H1 (cell line): ENCODE measurements at regions not wholly inside any gene's neighbourhood (a gene's known extent, or its start where the extent isn't known, plus 50 kb on each side); places are given as distances from the start of the nearest gene placed in this dataset.

Experiments used
- BCL11A ChIP-seq, 2 experiments: IDR thresholded peaks; one replicate each; pipeline ENCODE4 v1.6.1; 2011; ENCODE audit warnings: low read depth in 2 of 2, low read length in 2 of 2, mild to moderate bottlenecking in 2 of 2
- HDAC6 ChIP-seq: IDR thresholded peaks from one replicate; pipeline ENCODE4 v1.7.1; 2012; ENCODE audit warnings: low read depth, mild to moderate bottlenecking, inconsistent platforms, low read length, moderate library complexity
- JUND ChIP-seq: IDR thresholded peaks from 2 replicates; pipeline ENCODE4 v1.6.1; 2011; ENCODE audit warnings: mild to moderate bottlenecking, improper control_type of control experiment, low read length
- POLR2AphosphoS5 ChIP-seq: IDR thresholded peaks from 2 replicates; pipeline ENCODE4 v1.6.1; 2011; ENCODE audit warnings: low read depth, low read length
- RAD21 ChIP-seq, 2 experiments: IDR thresholded peaks in 1 of 2; conservative IDR thresholded peaks in 1 of 2; 2 replicates each; pipeline ENCODE4 v1.6.1; 2011; ENCODE audit warnings: low read depth in 2 of 2, low read length in 2 of 2, improper control_type of control experiment in 1 of 2, inconsistent platforms in 1 of 2, mild to moderate bottlenecking in 1 of 2, moderate library complexity in 1 of 2
- SP2 ChIP-seq: IDR thresholded peaks from 2 replicates; pipeline ENCODE4 v1.6.1; 2012; ENCODE audit warnings: mild to moderate bottlenecking, low read length, inconsistent platforms
- TAF1 ChIP-seq: IDR thresholded peaks from 2 replicates; pipeline ENCODE4 v1.6.1; 2011; ENCODE audit warnings: mild to moderate bottlenecking, low read depth, low read length
- TBP ChIP-seq: IDR thresholded peaks from 2 replicates; pipeline ENCODE4 v1.6.1; 2011; ENCODE audit warnings: low read depth, low read length, improper control_type of control experiment
- TCF12 ChIP-seq: IDR thresholded peaks from 2 replicates; pipeline ENCODE4 v1.6.1; 2011; ENCODE audit warnings: low read depth, mild to moderate bottlenecking, low read length
- TF ChIP-seq, protein P1 (sequence below), 3 experiments: IDR thresholded peaks; 1 replicate in 2 of 3; 2 replicates in 1 of 3; pipeline versions ENCODE4 v1.5.1 to v1.6.1; 2011; ENCODE audit warnings: low read length in 3 of 3, mild to moderate bottlenecking in 3 of 3, inconsistent platforms in 2 of 3, low read depth in 1 of 3, moderate library complexity in 1 of 3; ENCODE audit not compliant: insufficient read depth in 1 of 3; ENCODE audit errors: control extremely low read depth in 1 of 3
- TF ChIP-seq, protein P2 (sequence below): IDR thresholded peaks from 2 replicates; pipeline ENCODE4 v1.6.1; 2012; ENCODE audit warnings: inconsistent platforms
- TF ChIP-seq, protein P3 (sequence below): IDR thresholded peaks from 2 replicates; pipeline ENCODE4 v1.6.1; 2011; ENCODE audit warnings: low read depth, mild to moderate bottlenecking, low read length; ENCODE audit not compliant: insufficient read depth
- TF ChIP-seq, protein P4 (sequence below): IDR thresholded peaks from 2 replicates; pipeline ENCODE4 v1.6.1; 2011; ENCODE audit warnings: low read length, improper control_type of control experiment

DNA sequence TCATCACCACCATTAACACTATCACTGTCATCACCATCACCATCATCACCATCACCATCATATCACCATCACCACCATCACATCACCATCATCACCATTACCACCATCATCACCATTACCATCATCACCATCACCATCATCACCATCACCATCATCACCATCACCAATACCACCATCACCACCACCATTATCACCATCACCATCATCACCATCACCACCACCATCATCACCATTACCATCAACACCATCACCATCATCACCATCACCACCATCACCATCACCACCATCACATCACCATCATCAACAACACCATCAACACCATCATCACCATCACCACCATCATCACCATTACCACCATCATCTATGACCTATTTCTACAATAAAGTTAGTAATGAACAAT, 86.1 kb upstream of the PDE10A start:
- TF ChIP-seq, protein P1, sequence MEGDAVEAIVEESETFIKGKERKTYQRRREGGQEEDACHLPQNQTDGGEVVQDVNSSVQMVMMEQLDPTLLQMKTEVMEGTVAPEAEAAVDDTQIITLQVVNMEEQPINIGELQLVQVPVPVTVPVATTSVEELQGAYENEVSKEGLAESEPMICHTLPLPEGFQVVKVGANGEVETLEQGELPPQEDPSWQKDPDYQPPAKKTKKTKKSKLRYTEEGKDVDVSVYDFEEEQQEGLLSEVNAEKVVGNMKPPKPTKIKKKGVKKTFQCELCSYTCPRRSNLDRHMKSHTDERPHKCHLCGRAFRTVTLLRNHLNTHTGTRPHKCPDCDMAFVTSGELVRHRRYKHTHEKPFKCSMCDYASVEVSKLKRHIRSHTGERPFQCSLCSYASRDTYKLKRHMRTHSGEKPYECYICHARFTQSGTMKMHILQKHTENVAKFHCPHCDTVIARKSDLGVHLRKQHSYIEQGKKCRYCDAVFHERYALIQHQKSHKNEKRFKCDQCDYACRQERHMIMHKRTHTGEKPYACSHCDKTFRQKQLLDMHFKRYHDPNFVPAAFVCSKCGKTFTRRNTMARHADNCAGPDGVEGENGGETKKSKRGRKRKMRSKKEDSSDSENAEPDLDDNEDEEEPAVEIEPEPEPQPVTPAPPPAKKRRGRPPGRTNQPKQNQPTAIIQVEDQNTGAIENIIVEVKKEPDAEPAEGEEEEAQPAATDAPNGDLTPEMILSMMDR (IDR thresholded peaks at IDR 0.05; ENCODE audit: control extremely low read depth in 1 of 3, insufficient read depth in 1 of 3, low read depth in 1 of 3, low read length in 3 of 3): no peak
- no peak for TF ChIP-seq POLR2AphosphoS5
- TF ChIP-seq HDAC6: no peak
- TF ChIP-seq, protein P2, sequence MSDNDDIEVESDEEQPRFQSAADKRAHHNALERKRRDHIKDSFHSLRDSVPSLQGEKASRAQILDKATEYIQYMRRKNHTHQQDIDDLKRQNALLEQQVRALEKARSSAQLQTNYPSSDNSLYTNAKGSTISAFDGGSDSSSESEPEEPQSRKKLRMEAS: no peak
- no peak for TF ChIP-seq TBP
- no peak for TF ChIP-seq TCF12
- TF ChIP-seq BCL11A (IDR thresholded peaks at IDR 0.05; ENCODE audit: low read depth in 2 of 2, low read length in 2 of 2): no peak
- TF ChIP-seq TAF1: no peak
- TF ChIP-seq JUND: no peak
- TF ChIP-seq, protein P3, sequence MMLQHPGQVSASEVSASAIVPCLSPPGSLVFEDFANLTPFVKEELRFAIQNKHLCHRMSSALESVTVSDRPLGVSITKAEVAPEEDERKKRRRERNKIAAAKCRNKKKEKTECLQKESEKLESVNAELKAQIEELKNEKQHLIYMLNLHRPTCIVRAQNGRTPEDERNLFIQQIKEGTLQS: no peak
- TF ChIP-seq SP2: no peak
- TF ChIP-seq, protein P4, sequence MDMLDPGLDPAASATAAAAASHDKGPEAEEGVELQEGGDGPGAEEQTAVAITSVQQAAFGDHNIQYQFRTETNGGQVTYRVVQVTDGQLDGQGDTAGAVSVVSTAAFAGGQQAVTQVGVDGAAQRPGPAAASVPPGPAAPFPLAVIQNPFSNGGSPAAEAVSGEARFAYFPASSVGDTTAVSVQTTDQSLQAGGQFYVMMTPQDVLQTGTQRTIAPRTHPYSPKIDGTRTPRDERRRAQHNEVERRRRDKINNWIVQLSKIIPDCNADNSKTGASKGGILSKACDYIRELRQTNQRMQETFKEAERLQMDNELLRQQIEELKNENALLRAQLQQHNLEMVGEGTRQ: no peak
- no peak for TF ChIP-seq RAD21 (IDR thresholded peaks at IDR 0.05 in 1 of 2, conservative IDR thresholded peaks at IDR 0.05 in 1 of 2; ENCODE audit: low read depth in 2 of 2, low read length in 2 of 2)
